HG03575 (cell line): ENCODE measurements at regions not wholly inside any gene's neighbourhood (a gene's known extent, or its start where the extent isn't known, plus 50 kb on each side); places are given as distances from the start of the nearest gene placed in this dataset.

Source experiments
- ATAC-seq: cut with Tn5 transposase; IDR thresholded peaks from one replicate; pipeline ENCODE4 v1.9.1; 2021; ENCODE audit not compliant: unreplicated experiment, insufficient number of reproducible peaks, low FRiP score; ENCODE audit errors: extremely low read depth

DNA sequence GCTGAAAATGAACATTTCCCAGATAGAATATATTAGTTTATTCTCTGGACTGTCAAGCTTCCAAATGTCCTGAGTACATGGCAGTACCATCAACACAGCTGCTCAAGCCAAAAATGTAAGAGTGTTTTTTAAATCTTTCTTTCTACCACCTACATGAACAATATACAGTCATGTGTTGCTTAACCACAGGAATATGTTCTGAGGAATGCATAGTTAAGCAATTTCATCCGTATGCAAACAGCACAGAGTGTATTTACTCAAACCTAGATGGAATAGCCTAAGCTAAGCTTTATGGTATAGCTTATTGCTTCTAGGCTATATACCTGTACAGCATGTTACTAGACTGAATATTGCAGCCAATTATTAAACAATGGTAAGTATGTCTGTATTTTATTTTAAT is 561.9 kb upstream of the ADGRL4 start:
- ATAC-seq, result no peak

- no peak for ATAC-seq
Observed at GRCh38 chr1:79561521-79561978, 555.0 kb upstream of the ADGRL4 start.

GRCh38 chr1:79556189-79556588 is 549.7 kb upstream of the ADGRL4 start:
- no peak for ATAC-seq

DNA sequence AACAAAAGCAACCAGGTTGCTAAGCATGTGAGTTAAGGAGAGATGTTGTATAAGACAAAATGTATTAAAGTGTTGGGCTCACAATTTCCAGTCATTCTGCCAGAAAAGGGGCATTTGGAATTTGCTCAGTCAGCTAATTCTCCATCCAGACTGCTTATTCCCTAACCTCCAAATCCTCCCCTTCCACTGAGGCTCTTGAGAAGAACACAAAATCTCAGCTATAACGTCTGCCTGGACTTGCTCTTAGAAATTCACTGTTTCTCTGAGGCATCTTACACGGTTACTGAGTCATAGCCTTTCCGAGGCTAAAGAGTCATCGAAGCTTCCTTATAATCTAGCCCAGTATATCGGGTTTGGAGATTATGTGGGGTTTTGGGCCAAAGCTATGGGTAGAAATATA is 548.2 kb upstream of the ADGRL4 start:
- ATAC-seq, result no peak

DNA sequence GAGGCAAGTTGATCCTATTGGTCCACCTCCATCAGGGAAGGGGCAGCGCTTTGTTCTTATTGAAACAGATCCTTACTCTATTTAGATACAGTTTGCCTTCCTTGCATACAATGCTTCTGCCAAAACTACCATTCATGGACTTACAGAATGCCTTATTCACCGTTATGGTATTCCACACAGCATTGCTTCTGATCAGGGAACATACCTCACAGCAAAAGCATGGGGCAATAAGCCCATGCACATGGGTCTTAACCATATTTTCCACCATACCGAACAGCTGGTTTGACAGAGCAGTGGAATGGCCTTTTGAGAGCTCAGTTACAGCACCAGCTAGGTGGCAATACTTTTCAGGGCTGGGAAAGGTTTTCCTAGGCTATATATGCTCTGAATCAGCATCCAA is 544.8 kb upstream of the ADGRL4 start:
- ATAC-seq, result no peak

GRCh38 chr1:79550402-79550801 is 543.9 kb upstream of the ADGRL4 start:
- no peak for ATAC-seq

DNA sequence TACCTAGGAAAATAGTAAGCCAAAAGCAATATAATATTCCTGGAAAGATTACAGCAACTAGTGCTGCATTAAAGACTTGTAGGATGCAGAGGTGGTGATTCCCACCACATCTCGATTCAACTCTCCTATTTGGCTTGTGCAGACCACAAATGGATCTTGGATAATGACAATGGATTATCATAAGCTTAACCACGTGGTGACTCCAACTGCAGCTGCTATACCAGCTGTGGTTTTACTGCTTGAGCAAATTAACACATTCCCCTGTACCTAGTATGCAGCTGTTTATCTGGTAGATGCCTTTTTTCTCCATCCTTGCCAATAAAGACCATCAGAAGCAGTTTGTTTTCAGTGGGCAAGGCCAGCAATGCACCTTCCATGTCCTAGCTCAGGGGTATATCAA is 542.7 kb upstream of the ADGRL4 start:
- no peak for ATAC-seq

- no peak for ATAC-seq
Observed at GRCh38 chr1:79547514-79547913, 541.0 kb upstream of the ADGRL4 start.

- ATAC-seq, result no peak
Observed at GRCh38 chr1:79543394-79543793, 536.9 kb upstream of the ADGRL4 start.

- ATAC-seq, result no peak
Observed at GRCh38 chr1:79539001-79539400, 532.5 kb upstream of the ADGRL4 start.

- no peak for ATAC-seq
Observed at GRCh38 chr1:79532555-79532954, 526.0 kb upstream of the ADGRL4 start.

- ATAC-seq, result no peak
Observed at GRCh38 chr1:79531790-79532189, 525.3 kb upstream of the ADGRL4 start.

DNA sequence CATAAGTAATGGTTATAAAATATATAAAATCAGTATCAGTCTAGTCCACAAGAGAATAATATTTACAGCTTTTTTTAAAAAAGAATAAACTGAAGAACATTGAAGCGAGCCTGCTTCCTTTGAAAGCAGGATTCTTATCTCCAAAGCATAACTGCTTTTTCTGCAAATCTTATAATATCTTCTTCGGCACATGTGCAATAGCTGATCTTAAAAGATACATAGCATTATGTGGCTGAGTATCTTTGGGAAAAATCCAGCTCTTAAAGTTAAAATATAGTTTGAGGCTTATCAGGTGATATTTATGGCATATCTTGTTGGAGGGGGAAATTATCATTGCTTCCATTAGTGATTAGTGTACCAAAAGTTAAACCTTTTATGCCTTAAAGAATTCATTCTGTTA is 523.9 kb upstream of the ADGRL4 start:
- no peak for ATAC-seq

DNA sequence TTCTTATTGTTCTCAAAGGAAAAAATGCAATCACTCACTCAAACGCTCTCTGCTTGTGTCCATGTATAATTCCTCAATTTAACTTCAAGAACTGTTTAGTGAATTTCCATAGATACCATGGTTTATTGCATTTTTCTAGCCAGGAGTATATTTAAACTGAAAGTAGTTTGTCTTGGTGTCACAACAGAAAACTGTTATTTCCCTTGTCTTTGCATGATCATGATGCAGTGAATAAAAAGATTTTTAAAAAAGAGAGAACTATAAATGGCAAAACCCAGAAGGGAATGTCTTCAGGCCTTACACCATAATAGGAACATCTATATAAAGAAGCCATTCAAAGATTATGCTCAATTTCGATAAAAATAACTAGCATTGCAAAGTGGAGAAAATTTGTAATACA is 523.5 kb upstream of the ADGRL4 start:
- ATAC-seq, result no peak

DNA sequence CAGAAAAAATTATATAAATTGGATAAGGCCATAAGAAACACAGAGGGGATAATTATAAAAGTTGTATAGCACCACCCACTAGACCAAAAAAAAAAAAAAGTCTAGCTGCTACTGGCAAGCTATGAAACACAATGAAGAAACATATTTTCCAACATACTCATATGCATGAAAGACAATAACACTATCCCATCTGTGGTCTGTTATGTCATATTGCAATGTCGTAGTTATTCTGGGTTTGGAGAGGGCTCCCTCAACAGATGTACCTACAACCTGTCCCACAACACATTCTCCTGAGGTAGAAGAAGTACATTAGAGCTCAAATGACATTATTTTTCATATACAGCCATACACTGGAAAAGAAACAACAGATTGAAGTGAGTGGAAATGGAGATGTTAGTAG is 517.6 kb upstream of the ADGRL4 start:
- no peak for ATAC-seq

GRCh38 chr1:79519084-79519760 is 512.7 kb upstream of the ADGRL4 start:
- ATAC-seq, result no peak

DNA sequence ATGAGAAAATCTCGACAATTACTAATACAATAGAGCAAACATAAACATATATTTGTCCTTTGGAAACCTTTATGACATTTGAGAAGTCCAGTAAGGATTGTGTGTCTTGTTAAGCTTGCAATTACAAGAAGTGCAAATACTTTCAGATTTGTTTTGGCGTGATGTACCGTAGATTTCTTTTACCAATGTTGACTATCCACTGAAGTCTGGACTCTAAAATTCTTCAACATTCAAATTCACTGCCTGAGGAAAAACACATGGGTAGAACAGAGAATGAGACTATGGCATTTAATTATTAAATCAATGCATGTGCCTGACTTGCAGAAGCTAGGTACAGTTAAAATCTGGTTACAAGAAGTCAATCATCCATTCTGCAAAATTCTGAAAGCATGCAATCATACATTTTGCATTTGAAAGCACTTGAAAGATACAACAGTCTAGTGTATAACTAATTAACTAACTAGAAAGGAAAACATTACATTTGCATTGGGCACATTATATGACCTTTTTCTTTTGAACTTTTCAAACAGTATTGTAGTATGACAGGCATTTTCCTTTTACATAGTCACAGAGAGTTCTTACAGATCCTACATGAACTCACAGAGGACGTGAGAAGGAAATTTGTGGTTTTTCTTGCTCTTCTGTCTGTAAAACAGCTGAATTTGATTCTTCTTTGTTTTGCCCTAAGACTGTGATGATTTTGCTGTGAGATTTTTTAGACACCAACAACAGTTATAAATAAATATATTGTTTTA is 511.1 kb upstream of the ADGRL4 start:
- no peak for ATAC-seq

GRCh38 chr1:79507770-79508169 is 501.2 kb upstream of the ADGRL4 start:
- ATAC-seq, result no peak

DNA sequence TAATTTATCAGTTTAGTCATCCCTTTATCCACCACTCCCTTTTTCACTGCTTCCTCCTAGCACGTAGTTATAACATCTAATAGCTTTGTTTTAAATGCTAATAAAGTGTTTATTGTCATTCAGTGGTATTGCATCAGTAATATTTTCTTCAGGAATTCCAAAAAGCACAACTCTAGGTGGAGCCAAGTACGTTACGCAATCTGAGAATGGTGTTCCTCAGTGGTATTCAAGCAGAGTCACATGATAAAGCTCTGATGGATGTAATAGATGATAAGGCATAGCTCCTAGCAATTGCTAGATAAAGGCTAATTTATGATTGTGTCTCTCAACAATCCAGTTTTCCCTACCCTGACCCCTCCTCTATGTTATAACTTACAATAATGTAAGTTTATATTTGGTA is 494.6 kb upstream of the ADGRL4 start:
- ATAC-seq, result no peak

- ATAC-seq, result no peak
Observed at GRCh38 chr1:79499541-79499940, 493.0 kb upstream of the ADGRL4 start.
